K562 (cell line): ENCODE measurements at regions not wholly inside any gene's neighbourhood (a gene's known extent, or its start where the extent isn't known, plus 50 kb on each side); places are given as distances from the start of the nearest gene placed in this dataset.

Experiments
- ATAC-seq: fragments of 200-7000 bp; cut with Tn5 transposase; 3 replicates; pipeline ENCODE4 v1.9.1; 2020; ENCODE audit warnings: moderate library complexity
- BruUV-seq: library from RNA; stranded (reverse); fragments of 400-500 nt; replicated peaks from 2 replicates; lab custom pipeline; 2021; lab: Mats Ljungman, UMichigan
- CTCF ChIA-PET: fragments of 300-600 bp; formaldehyde crosslinking; extraction: SDS; loops from one replicate; lab custom pipeline; 2021; ENCODE audit warnings: low intra/inter-chr PET ratio; lab: Yijun Ruan, JAX
- POLR2A ChIA-PET: fragments of 300-600, 350-650 bp; sonication (Branson Sonifier 250); formaldehyde crosslinking; extraction: SDS; loops from one replicate; lab custom pipeline; 2021; ENCODE audit warnings: antibody characterized with exemption, inconsistent platforms; lab: Yijun Ruan, JAX
- DNase-seq, 4 experiments: peaks; one replicate each; pipeline versions ENCODE4 v3.0.0 to v3.0.0-alpha.2; 2011 to 2018; ENCODE audit warnings: low spot score in 3 of 4, mixed read lengths in 3 of 4; ENCODE audit errors: extremely low read depth in 1 of 4
- FAIRE-seq: peaks from 2 replicates; lab custom pipeline; 2011; peaks lifted over from hg19 to GRCh38; lab: Jason Lieb, UNC
- H2AFZ ChIP-seq: 2 replicates; pipeline ENCODE4 v1.6.0; 2011; ENCODE audit warnings: low read depth, low read length, control low read depth, inconsistent platforms
- H3K27ac ChIP-seq: fragments of 200-600 bp; 3 replicates; pipeline ENCODE4 v1.8.0; 2011; ENCODE audit warnings: low read depth, mild to moderate bottlenecking, control low read depth, inconsistent platforms, low read length, moderate library complexity, mixed read lengths; ENCODE audit errors: extremely low read depth
- H3K27me3 ChIP-seq, 2 experiments: fragments of 300-600 bp in 1 of 2; 2 replicates in 1 of 2; 3 replicates in 1 of 2; pipeline versions ENCODE4 v1.6.0 to v1.8.0; 2011; ENCODE audit warnings: inconsistent platforms in 2 of 2, low read length in 2 of 2, mild to moderate bottlenecking in 1 of 2, mixed read lengths in 1 of 2, moderate library complexity in 1 of 2; ENCODE audit not compliant: control insufficient read depth in 2 of 2, insufficient read depth in 2 of 2
- H3K36me3 ChIP-seq: fragments of 300-600 bp; 3 replicates; pipeline ENCODE4 v1.8.0; 2011; ENCODE audit warnings: mild to moderate bottlenecking, low read length, inconsistent platforms; ENCODE audit not compliant: control insufficient read depth, insufficient read depth
- H3K4me1 ChIP-seq, 2 experiments: fragments of 200-600 bp in 1 of 2; replicated peaks in 1 of 2; 2 replicates in 1 of 2; 3 replicates in 1 of 2; pipeline versions ENCODE4 v1.5.1 to v1.8.0; 2011; ENCODE audit warnings: inconsistent platforms in 2 of 2, low read length in 2 of 2, mild to moderate bottlenecking in 1 of 2, mixed read lengths in 1 of 2, moderate library complexity in 1 of 2; ENCODE audit not compliant: control insufficient read depth in 2 of 2, insufficient read depth in 2 of 2
- H3K4me2 ChIP-seq: 2 replicates; pipeline ENCODE4 v1.6.1; 2011; ENCODE audit warnings: low read length, control low read depth, inconsistent platforms, mixed read lengths; ENCODE audit not compliant: insufficient read depth
- H3K4me3 ChIP-seq: fragments of 200-600 bp; sonication (generic), shearing (Covaris generic); 2 replicates; pipeline ENCODE4 v1.5.1; 2016; ENCODE audit warnings: control low read depth, inconsistent platforms
- H3K79me2 ChIP-seq: fragments of 200-600 bp; 3 replicates; pipeline ENCODE4 v1.8.0; 2011; ENCODE audit warnings: low read length, inconsistent platforms; ENCODE audit not compliant: control insufficient read depth, insufficient read depth
- H3K9ac ChIP-seq, 2 experiments: 2 replicates each; pipeline versions ENCODE4 v1.6.0 to v1.6.1; 2011; ENCODE audit warnings: low read depth in 2 of 2, low read length in 2 of 2, control low read depth in 1 of 2, inconsistent platforms in 1 of 2, mild to moderate bottlenecking in 1 of 2, mixed read lengths in 1 of 2; ENCODE audit not compliant: insufficient read depth in 1 of 2
- H3K9me1 ChIP-seq: one replicate; pipeline ENCODE4 v1.6.0; 2011; ENCODE audit warnings: inconsistent platforms, mild to moderate bottlenecking, low read length, moderate library complexity; ENCODE audit not compliant: control insufficient read depth, insufficient read depth
- H3K9me3 ChIP-seq: replicated peaks from 2 replicates; pipeline ENCODE4 v1.5.1; 2011; ENCODE audit warnings: low read depth, low read length, inconsistent platforms; ENCODE audit not compliant: control insufficient read depth, insufficient read depth
- H4K20me1 ChIP-seq: replicated peaks from 2 replicates; pipeline ENCODE4 v1.6.1; 2011; ENCODE audit warnings: low read length, inconsistent platforms, mixed read lengths; ENCODE audit not compliant: control insufficient read depth, insufficient read depth
- AFF1 ChIP-seq, 2 experiments: fragments of 450-650 bp; IDR thresholded peaks; 2 replicates each; pipeline ENCODE4 v1.6.1; 2018; ENCODE audit warnings: mild to moderate bottlenecking in 2 of 2, low read depth in 1 of 2; ENCODE audit not compliant: partially characterized antibody in 2 of 2
- BRF1 ChIP-seq: IDR thresholded peaks from 3 replicates; pipeline ENCODE4 v1.6.1; 2011; ENCODE audit warnings: borderline replicate concordance, mild to moderate bottlenecking; ENCODE audit not compliant: insufficient read length; ENCODE audit errors: extremely low read depth
- CBFA2T3 ChIP-seq: fragments of 450-650 bp; IDR thresholded peaks from 2 replicates; pipeline ENCODE4 v1.6.1; 2017
- CTBP1 ChIP-seq: fragments of 450-650 bp; IDR thresholded peaks from 2 replicates; pipeline ENCODE4 v1.6.1; 2016; ENCODE audit warnings: borderline replicate concordance
- ELF4 ChIP-seq: fragments of 450-650 bp; formaldehyde crosslinking; IDR thresholded peaks from 2 replicates; pipeline ENCODE4 v1.4.0; 2022; ENCODE audit warnings: missing genetic modification characterization
- ESRRB ChIP-seq: fragments of 250-450 bp; sonication (Bioruptor Pico); IDR thresholded peaks from 2 replicates; pipeline ENCODE4 v1.5.0; 2020; ENCODE audit warnings: mild to moderate bottlenecking, moderate library complexity, borderline replicate concordance
- HMGN3 ChIP-seq: IDR thresholded peaks from 2 replicates; pipeline ENCODE4 v1.6.1; 2011; ENCODE audit warnings: borderline replicate concordance, low read depth, mild to moderate bottlenecking, mixed read lengths, low read length; ENCODE audit not compliant: insufficient read length; ENCODE audit errors: extremely low read depth
- KDM5B ChIP-seq: fragments of 200-600 bp; sonication (generic); IDR thresholded peaks from 2 replicates; pipeline ENCODE4 v1.6.1; 2012; ENCODE audit warnings: low read depth, mild to moderate bottlenecking, moderate library complexity, low read length, control low read depth, inconsistent platforms; ENCODE audit not compliant: insufficient replicate concordance
- KLF1 ChIP-seq: fragments of 450-650 bp; IDR thresholded peaks from 2 replicates; pipeline ENCODE4 v1.6.1; 2016; ENCODE audit warnings: missing genetic modification characterization, missing compliant biosample characterization
- MBD2 ChIP-seq: sonication (generic); IDR thresholded peaks from 2 replicates; pipeline ENCODE4 v1.6.1; 2016; ENCODE audit warnings: low read depth, borderline replicate concordance
- MECOM ChIP-seq: fragments of 250-450 bp; sonication (Bioruptor Pico); IDR thresholded peaks from 2 replicates; pipeline ENCODE4 v1.8.0; 2022; ENCODE audit warnings: inconsistent platforms
- POLR2H ChIP-seq: IDR thresholded peaks from 2 replicates; pipeline ENCODE4 v1.6.1; 2016; ENCODE audit warnings: missing genetic modification characterization, low read depth, mild to moderate bottlenecking, control low read depth, missing compliant biosample characterization, moderate library complexity
- RBM34 ChIP-seq: fragments of 200-400 bp; formaldehyde crosslinking; IDR thresholded peaks from 2 replicates; pipeline ENCODE4 v1.6.1; 2018; ENCODE audit warnings: low read length, borderline replicate concordance; ENCODE audit not compliant: insufficient read depth
- ZFP91 ChIP-seq: sonication (generic); formaldehyde crosslinking; IDR thresholded peaks from 2 replicates; pipeline ENCODE4 v1.8.0; 2022; ENCODE audit warnings: mild to moderate bottlenecking, missing genetic modification reagents
- ZFX ChIP-seq: sonication (generic); formaldehyde crosslinking; IDR thresholded peaks from 2 replicates; pipeline ENCODE4 v1.8.0; 2022; ENCODE audit warnings: mild to moderate bottlenecking, missing genetic modification reagents, moderate library complexity
- ZNF239 ChIP-seq: fragments of 250-450 bp; sonication (Bioruptor Pico); IDR thresholded peaks from 2 replicates; pipeline ENCODE4 v1.4.0; 2020; ENCODE audit warnings: mild to moderate bottlenecking
- ZNF644 ChIP-seq: fragments of 200-800 bp; sonication (Bioruptor generic); IDR thresholded peaks from 2 replicates; pipeline ENCODE4 v1.6.1; 2016; ENCODE audit warnings: low read depth, missing genetic modification characterization, missing compliant biosample characterization
- WGBS: fragments of 100-300 bp; shearing (Covaris generic); methylation state at CpG from one replicate; pipeline ENCODE4 v1.1.6; 2016; ENCODE audit warnings: low coverage, mixed read lengths; ENCODE audit not compliant: insufficient coverage; ENCODE audit errors: missing lambda C conversion rate; 5-methylcytosine and 5-hydroxymethylcytosine counted together
- in situ Hi-C: fragments of 300-500 bp; cut with MboI; formaldehyde crosslinking; loops from 4 replicates; pipeline ENCODE4 v1.15.0; 2018; ENCODE audit warnings: inconsistent platforms, mixed read lengths
- intact Hi-C: fragments of 100-400 bp; cut with micrococcal nuclease; formaldehyde crosslinking; loops from 2 replicates; pipeline ENCODE4 v1.14.2; 2022

- intact Hi-C loops: no loop called here
- no peak overlapping the region for H3K27ac ChIP-seq
- TF ChIP-seq ZFP91 (CRISPR knock-in tag): no peak
- TF ChIP-seq POLR2H (tag): no peak
- TF ChIP-seq BRF1: no peak
- TF ChIP-seq ZNF239 (CRISPR knock-in tag): no peak
- TF ChIP-seq KDM5B: no peak
- no peak for TF ChIP-seq MECOM (CRISPR knock-in tag)
- no peak for TF ChIP-seq ELF4 (CRISPR knock-in tag)
- TF ChIP-seq HMGN3: no peak
- TF ChIP-seq CBFA2T3: peak; percentile 32; the same call in 1 of the 2 replicates
- TF ChIP-seq ESRRB (CRISPR knock-in tag): no peak
- TF ChIP-seq KLF1: no peak
- peak; percentile 45; the same call in 1 of the 2 replicates for TF ChIP-seq CTBP1
- TF ChIP-seq RBM34: no peak
- no peak for TF ChIP-seq ZFX (CRISPR knock-in tag)
- no peak for TF ChIP-seq ZNF644
- no peak for TF ChIP-seq AFF1 (IDR thresholded peaks at IDR 0.05; ENCODE audit: low read depth in 1 of 2, partially characterized antibody in 2 of 2)
- no peak for TF ChIP-seq MBD2
Observed at GRCh38 chr9:87382900-87383299, 114.8 kb upstream of the DAPK1 start.

More at GRCh38 chr9:87382900-87383299, 114.8 kb upstream of the DAPK1 start:
- H3K4me2 ChIP-seq: no peak overlapping the region; the same call in 1 of the 2 replicates
- POLR2A ChIA-PET: interaction anchor here (2.5 kb wide), 1 partner anchor 9 kb away, joined by 9 read pairs; no protein-coding TSS in a partner anchor
- FAIRE-seq: peak; percentile 44
- no peak overlapping the region for H3K9ac ChIP-seq
- no peaks in the 10 kb centered on the region for H4K20me1 ChIP-seq
- in situ Hi-C loops: no loop called here
- no peaks in the 10 kb centered on the region for H3K36me3 ChIP-seq
- CTCF ChIA-PET: no interaction called here
- no peaks in the 10 kb centered on the region for H3K9me3 ChIP-seq
- H2AFZ ChIP-seq: no peak overlapping the region
- BruUV-seq: no TSS peak
- whole genome bisulfite sequencing: 6% methylated on average over 9 of the region's 9 CpGs
- no peak overlapping the region for H3K4me3 ChIP-seq
- H3K9me1 ChIP-seq: no peaks in the 10 kb centered on the region
- peak in 1 of 4 experiments; percentile 28 for DNase-seq
- peaks cover 0 to 2% of the 10 kb centered on the region in 2 experiments; a peak in 2 of 5 replicates for H3K4me1 ChIP-seq
- H3K27me3 ChIP-seq: peaks cover 0 to 6% of the 10 kb centered on the region in 2 experiments; a peak in 2 of 5 replicates
- ATAC-seq: peak; percentile 55; the same call in 1 of the 3 replicates
- no peaks in the 10 kb centered on the region for H3K79me2 ChIP-seq
